ENCODE measurements at regions not wholly inside any gene's neighbourhood (a gene's known extent, or its start where the extent isn't known, plus 50 kb on each side); places are given as distances from the start of the nearest gene placed in this dataset.

DNA sequence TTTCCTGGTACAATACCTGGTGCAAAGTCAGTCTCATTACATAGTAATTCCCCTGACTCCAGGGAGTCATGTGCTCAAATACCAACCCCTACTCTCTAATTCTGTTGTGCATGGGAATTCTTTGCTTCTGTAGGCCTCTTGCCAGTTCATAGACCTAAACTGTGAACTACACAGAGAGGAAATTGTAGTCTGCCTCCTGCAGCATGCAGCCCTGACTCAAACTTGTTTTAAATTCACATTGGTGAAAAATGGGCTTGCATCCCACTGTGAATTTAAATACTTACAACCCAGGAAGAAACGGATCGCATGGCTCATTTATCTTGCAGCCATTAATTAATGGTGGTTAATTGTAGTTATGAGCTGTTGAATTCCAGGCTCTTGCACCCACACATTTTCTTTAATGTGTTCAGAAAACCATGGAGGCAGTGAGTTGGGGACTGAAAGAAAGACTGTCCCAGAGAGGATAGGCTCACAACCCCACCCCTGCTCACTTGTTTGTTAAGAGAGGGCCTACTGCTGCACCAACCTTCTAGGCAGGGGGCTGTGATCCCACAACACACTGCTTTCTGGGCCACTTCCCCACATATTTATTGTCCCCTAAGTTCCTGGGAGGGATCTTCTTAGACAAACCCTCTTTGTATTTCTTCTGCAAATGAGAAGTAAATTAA lies 579.1 kb downstream of the DHX35 start:
- TF ChIP-seq, protein P1, sequence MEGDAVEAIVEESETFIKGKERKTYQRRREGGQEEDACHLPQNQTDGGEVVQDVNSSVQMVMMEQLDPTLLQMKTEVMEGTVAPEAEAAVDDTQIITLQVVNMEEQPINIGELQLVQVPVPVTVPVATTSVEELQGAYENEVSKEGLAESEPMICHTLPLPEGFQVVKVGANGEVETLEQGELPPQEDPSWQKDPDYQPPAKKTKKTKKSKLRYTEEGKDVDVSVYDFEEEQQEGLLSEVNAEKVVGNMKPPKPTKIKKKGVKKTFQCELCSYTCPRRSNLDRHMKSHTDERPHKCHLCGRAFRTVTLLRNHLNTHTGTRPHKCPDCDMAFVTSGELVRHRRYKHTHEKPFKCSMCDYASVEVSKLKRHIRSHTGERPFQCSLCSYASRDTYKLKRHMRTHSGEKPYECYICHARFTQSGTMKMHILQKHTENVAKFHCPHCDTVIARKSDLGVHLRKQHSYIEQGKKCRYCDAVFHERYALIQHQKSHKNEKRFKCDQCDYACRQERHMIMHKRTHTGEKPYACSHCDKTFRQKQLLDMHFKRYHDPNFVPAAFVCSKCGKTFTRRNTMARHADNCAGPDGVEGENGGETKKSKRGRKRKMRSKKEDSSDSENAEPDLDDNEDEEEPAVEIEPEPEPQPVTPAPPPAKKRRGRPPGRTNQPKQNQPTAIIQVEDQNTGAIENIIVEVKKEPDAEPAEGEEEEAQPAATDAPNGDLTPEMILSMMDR (IDR thresholded peaks at IDR 0.05), result no peak
- TF ChIP-seq POLR2A (IDR thresholded peaks at IDR 0.05), result no peak

All from body of pancreas (tissue), 4 donors.